Heart right ventricle (tissue), 16 donors: ENCODE measurements at regions not wholly inside any gene's neighbourhood (a gene's known extent, or its start where the extent isn't known, plus 50 kb on each side); places are given as distances from the start of the nearest gene placed in this dataset.

Experiments
- ATAC-seq, 8 donors: fragments of 200-7000 bp; cut with Tn5 transposase; one replicate each; pipeline ENCODE4 v1.9.1; 2020; ENCODE audit warnings: mild to moderate bottlenecking in 8 of 8, moderate library complexity in 8 of 8, moderate number of reproducible peaks in 1 of 8
- DNase-seq, 2 donors: peaks; one replicate each; pipeline ENCODE4 v3.0.0-alpha.2; 2020
- H3K27ac ChIP-seq, 10 donors: fragments of 200-600 bp; sonication (generic) in 2 of 10; one replicate each; pipeline versions ENCODE4 v1.5.0 to v1.8.0; 2020 to 2022; ENCODE audit warnings: mild to moderate bottlenecking in 3 of 10
- H3K27me3 ChIP-seq, 7 donors: fragments of 200-600 bp; one replicate each; pipeline ENCODE4 v1.8.0; 2021 to 2022; ENCODE audit warnings: mild to moderate bottlenecking in 2 of 7
- H3K36me3 ChIP-seq, 9 donors: fragments of 200-600 bp; sonication (generic) in 1 of 9; one replicate each; pipeline versions ENCODE4 v1.5.0 to v1.8.0; 2020 to 2022; ENCODE audit warnings: mild to moderate bottlenecking in 2 of 9
- H3K4me1 ChIP-seq, 9 donors: fragments of 200-600 bp; sonication (generic) in 1 of 9; one replicate each; pipeline versions ENCODE4 v1.5.0 to v1.8.0; 2020 to 2022; ENCODE audit warnings: mild to moderate bottlenecking in 4 of 9
- H3K4me3 ChIP-seq, 10 donors: fragments of 200-600 bp; sonication (generic) in 2 of 10; one replicate each; pipeline versions ENCODE4 v1.5.0 to v1.8.0; 2020 to 2022; ENCODE audit warnings: mild to moderate bottlenecking in 7 of 10, moderate library complexity in 2 of 10
- H3K9me3 ChIP-seq, 11 donors: fragments of 200-600 bp in 10 of 11; sonication (generic) in 2 of 11; one replicate each; pipeline versions ENCODE4 v1.5.0 to v1.8.0; 2013 to 2022; ENCODE audit warnings: mild to moderate bottlenecking in 2 of 11, control low read depth in 1 of 11, moderate library complexity in 1 of 11
- WGBS, 2 donors: extraction: QIAGEN DNeasy Blood & Tissue Kit; methylation state at CpG; one replicate each; pipeline ENCODE4 v1.1.7; 2013; ENCODE audit warnings: inconsistent platforms in 1 of 2; 5-methylcytosine and 5-hydroxymethylcytosine counted together
- intact Hi-C, 10 donors: fragments of 100-400 bp; cut with DNase I; formaldehyde crosslinking; loops; one replicate each; pipeline versions ENCODE4 v1.11.1 to v1.14.2; 2022
- TF ChIP-seq, protein P1 (sequence below), 9 donors: fragments of 200-600 bp; sonication (generic) in 2 of 9; IDR thresholded peaks; one replicate each; pipeline versions ENCODE4 v1.5.0 to v1.8.0; 2021 to 2022; ENCODE audit warnings: antibody characterized with exemption in 9 of 9, mild to moderate bottlenecking in 5 of 9, moderate library complexity in 1 of 9
- donor health status: Arrhythmogenic right ventricular cardiomyopathy.
- donor health status: ischemic (EF 13 %, LVEDD 7.1; RV severe dilation, severe dysfunction).
- donor health status: healthy with polysubstance abuse.
- donor health status: DM: no; HTN: yes; CAD: no.
- donor health status: DM: no; HTN: no; CAD: no.
- donor health status: ischemic (EF 25% LVEDD 6.9; RV normal size, moderate dysfunction).
- donor health status: ischemic (EF 25% LVEDD 5.7; RV mildly dilated, moderate dysfunction).
- donor health status: healthy.
- donor health status: DM: yes; HTN: yes; CAD: no.
- donor health status: Ischemic cardiomyopathy.
- donor health status: ischemic (EF 35%, LVEDD 5.7; RV mildly dilated, moderate dysfunction).
- donor health status: nonischemic (EF 11% LVEDD 7.7; RV severe dilation, severe dysfunction).
- donor health status: DM: yes; HTN: yes; CAD: no.
- donor health status: PGD.
- donor health status: ischemic (EF 29% LVEDD 5.4; RV normal size, mild dysfunction).
- donor health status: nonischemic (EF 23%, LVEDD 6.1; RV moderate dilation, normal function).

DNA sequence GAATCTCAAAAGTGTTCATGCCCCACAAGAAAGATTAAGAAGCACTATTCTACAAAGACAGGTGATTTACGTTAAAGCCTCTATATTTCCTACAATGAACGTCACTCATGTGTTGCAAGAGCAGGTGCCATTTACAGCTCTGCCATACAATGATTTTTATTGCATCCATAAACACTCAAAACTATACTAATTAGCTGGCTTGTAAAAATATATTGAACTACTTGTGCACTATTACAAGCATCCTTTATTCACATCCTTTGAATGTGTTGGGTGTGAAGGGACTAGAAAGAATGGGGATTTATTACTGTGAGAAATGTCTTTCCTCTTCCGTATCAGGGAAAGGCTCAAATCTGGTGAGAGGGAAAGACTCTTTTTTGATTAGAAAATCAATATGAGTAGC is 50.7 kb upstream of the C3orf49 start:
- H3K36me3 ChIP-seq = no peaks in the 10 kb centered on the region
- no peaks in the 10 kb centered on the region for H3K9me3 ChIP-seq
- 86 to 87% methylated on average over 3 of the region's 3 CpGs for WGBS, 2 donors
- H3K4me1 ChIP-seq = no peaks in the 10 kb centered on the region
- TF ChIP-seq, protein P1, sequence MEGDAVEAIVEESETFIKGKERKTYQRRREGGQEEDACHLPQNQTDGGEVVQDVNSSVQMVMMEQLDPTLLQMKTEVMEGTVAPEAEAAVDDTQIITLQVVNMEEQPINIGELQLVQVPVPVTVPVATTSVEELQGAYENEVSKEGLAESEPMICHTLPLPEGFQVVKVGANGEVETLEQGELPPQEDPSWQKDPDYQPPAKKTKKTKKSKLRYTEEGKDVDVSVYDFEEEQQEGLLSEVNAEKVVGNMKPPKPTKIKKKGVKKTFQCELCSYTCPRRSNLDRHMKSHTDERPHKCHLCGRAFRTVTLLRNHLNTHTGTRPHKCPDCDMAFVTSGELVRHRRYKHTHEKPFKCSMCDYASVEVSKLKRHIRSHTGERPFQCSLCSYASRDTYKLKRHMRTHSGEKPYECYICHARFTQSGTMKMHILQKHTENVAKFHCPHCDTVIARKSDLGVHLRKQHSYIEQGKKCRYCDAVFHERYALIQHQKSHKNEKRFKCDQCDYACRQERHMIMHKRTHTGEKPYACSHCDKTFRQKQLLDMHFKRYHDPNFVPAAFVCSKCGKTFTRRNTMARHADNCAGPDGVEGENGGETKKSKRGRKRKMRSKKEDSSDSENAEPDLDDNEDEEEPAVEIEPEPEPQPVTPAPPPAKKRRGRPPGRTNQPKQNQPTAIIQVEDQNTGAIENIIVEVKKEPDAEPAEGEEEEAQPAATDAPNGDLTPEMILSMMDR (IDR thresholded peaks at IDR 0.05) = no peak
- H3K4me3 ChIP-seq = no peak overlapping the region
- no peak overlapping the region for H3K27ac ChIP-seq
- ATAC-seq (no peak), DNase-seq (no peak)
- H3K27me3 ChIP-seq = peaks cover 0 to 4% (median 0%) of the 10 kb centered on the region in 7 donors
- intact Hi-C loops = no loop called here

DNA sequence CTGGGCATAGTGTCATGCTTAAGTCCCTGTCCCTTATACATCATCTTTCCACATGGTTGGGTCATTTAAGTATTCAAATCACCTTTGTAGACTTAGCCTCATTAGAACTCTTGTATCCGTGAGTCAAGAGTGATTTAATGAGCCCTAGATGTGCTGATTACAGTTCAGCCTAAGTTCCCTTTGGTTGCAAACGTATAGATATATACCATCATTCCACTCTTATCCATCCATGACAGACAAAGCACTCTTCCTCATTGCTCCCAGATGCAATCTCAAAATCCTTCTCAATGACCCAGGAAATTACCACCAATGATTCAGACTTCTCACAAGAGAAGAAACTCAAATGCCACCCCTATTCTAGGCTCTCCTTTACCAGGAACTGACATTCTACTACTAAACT is 50.2 kb upstream of the C3orf49 start:
- Histone ChIP-seq H3K4me3 (no peak overlapping the region), H3K27me3 (peaks cover 0 to 4% (median 0%) of the 10 kb centered on the region in 7 donors), H3K9me3 (no peaks in the 10 kb centered on the region), H3K4me1 (no peaks in the 10 kb centered on the region), H3K36me3 (no peaks in the 10 kb centered on the region), H3K27ac (no peak overlapping the region)
- no peak for ATAC-seq
- no peak for DNase-seq
- WGBS, 2 donors = 60 to 68% methylated on average over 2 of the region's 2 CpGs
- TF ChIP-seq, protein P1 (IDR thresholded peaks at IDR 0.05) = no peak
- intact Hi-C loops = no loop called here
